ENCODE measurements at regions not wholly inside any gene's neighbourhood (a gene's known extent, or its start where the extent isn't known, plus 50 kb on each side); places are given as distances from the start of the nearest gene placed in this dataset.

DNA sequence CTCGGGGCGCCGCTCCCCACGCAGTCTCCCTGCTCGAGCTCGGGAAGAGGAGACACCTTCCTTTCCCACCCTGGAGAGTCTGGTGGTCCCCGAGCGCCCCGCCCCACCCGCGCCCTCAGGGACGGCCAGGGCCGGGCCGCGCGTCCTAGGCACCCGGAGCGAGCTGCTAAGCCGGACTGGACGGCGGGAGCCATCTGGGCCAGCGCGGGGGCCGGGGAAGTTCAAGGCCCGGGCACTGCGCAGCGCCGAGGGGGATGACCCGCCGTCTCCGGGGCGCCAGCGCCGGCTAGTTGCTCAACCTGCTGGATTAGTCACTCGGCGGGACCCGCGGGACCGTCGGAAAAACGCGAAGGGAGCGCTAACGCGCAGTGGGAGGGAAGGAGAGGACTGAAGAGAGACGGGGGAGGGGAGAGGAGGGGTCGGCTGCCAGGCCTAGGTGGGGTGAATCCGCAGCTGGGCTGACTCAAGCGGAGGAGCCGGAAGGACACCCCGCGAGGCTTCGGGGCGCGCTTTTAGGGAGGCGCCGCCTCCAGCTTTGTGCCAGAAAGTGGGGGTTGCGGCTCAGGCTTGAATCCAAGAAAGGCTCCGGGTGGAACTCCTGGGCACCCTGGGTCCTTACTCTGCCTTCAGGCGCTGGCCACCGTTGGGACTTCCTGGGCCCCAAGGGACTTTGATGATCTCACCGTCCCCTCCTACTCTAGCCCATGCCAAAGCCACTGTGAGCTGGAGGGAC is 75.7 kb upstream of the FOXP4 start:
- TF ChIP-seq, protein P1, sequence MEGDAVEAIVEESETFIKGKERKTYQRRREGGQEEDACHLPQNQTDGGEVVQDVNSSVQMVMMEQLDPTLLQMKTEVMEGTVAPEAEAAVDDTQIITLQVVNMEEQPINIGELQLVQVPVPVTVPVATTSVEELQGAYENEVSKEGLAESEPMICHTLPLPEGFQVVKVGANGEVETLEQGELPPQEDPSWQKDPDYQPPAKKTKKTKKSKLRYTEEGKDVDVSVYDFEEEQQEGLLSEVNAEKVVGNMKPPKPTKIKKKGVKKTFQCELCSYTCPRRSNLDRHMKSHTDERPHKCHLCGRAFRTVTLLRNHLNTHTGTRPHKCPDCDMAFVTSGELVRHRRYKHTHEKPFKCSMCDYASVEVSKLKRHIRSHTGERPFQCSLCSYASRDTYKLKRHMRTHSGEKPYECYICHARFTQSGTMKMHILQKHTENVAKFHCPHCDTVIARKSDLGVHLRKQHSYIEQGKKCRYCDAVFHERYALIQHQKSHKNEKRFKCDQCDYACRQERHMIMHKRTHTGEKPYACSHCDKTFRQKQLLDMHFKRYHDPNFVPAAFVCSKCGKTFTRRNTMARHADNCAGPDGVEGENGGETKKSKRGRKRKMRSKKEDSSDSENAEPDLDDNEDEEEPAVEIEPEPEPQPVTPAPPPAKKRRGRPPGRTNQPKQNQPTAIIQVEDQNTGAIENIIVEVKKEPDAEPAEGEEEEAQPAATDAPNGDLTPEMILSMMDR (IDR thresholded peaks at IDR 0.05): no peak
- H3K4me1 ChIP-seq: peaks cover 0 to 13% of the 10 kb centered on the region in 2 donors
- peak overlapping the region in 1 of 2 donors; percentile 12 for H3K4me3 ChIP-seq
- H3K36me3 ChIP-seq: no peaks in the 10 kb centered on the region
- DNase-seq (ENCODE audit: low spot score): peak; percentile 86
- H3K27me3 ChIP-seq: peaks cover 0 to 8% of the 10 kb centered on the region in 2 donors
- no peaks in the 10 kb centered on the region for H3K9me3 ChIP-seq
- H3K27ac ChIP-seq: no peak overlapping the region

DNA sequence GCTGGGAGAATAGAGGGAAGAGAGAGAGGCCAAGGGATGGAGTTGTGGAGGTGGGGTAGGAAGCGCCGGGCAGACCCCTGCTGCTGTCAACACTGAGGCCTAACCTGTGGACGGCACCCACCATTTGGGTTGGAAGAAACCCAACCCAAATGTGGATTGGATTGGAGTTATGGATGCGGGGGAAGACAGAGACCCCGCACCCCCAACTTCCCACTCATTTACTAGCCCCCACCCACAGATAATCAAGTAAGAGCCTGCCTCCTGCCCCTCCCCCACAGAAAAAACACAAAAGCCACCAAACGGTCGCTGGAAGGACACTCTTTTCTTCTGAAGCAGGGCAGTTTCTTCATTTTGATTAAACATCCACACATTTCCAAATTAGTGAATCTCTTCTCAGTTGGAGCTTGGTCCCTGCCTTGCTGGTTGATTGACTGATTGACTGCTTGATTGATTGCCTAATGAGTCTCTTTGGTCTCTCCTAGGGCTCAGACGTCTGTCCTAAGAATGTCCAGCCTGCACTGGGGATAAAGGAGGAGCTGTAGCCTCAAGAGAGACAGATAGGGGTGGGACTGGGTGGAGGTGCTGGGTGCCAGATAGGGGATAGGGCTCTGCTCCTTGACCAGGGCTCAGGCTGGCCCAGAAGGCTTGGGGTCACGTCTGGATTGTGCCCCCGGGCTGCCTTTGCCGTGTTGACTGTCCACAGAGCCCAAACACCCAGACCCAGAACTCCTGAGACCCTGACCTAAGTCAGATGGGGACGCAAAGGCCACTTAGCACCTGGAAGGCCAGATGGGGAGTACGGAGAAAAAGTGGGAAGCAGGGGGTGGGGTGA is 74.9 kb upstream of the FOXP4 start:
- TF ChIP-seq, protein P1 (IDR thresholded peaks at IDR 0.05): no peak
- H3K9me3 ChIP-seq: no peaks in the 10 kb centered on the region
- peaks cover 0 to 13% of the 10 kb centered on the region in 2 donors for H3K4me1 ChIP-seq
- H3K27ac ChIP-seq: no peak overlapping the region
- H3K27me3 ChIP-seq: peaks cover 0 to 8% of the 10 kb centered on the region in 2 donors
- DNase-seq (ENCODE audit: low spot score): no peak
- no peak overlapping the region for H3K4me3 ChIP-seq
- H3K36me3 ChIP-seq: no peaks in the 10 kb centered on the region

DNA sequence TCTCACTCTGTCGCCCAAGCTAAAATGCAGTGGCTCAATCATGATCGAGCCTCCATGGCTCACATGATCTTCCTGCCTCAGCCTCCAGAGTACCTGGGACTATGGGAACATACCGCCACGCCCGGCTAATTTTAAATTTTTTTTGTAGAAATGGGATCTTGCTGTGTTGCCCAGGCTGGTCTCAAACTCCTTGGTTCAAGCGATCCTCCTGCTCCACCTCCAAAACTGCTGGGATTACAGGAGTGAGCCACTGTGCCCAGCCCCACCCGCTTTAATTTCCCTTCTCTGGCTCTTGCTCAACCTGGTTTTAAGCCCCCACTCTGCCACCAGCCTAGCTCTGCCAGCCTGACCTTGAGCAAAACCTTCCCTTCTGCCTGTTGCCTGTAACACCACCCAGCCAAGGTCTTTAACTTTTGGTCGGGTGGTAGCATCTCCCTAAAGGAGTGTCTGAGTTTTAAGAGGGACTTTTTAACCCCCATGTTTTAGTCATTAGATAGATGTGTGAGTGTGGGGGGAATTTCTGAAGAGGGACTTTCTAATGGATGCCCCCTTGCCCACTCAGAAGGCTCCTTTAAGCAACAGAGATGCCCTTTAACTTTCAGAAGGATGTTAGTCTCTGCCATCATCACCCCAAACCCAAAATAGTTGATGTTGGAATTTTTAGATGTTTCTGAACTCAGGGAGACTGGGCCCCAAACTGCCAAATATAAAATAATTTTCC is 71.8 kb upstream of the FOXP4 start:
- Histone ChIP-seq H3K4me1 (peaks cover 0 to 13% of the 10 kb centered on the region in 2 donors), H3K36me3 (no peaks in the 10 kb centered on the region), H3K9me3 (no peaks in the 10 kb centered on the region), H3K27me3 (peaks cover 0 to 8% of the 10 kb centered on the region in 2 donors), H3K4me3 (no peak overlapping the region), H3K27ac (no peak overlapping the region)
- no peak for DNase-seq (ENCODE audit: low spot score)
- TF ChIP-seq, protein P1 (IDR thresholded peaks at IDR 0.05): no peak

DNA sequence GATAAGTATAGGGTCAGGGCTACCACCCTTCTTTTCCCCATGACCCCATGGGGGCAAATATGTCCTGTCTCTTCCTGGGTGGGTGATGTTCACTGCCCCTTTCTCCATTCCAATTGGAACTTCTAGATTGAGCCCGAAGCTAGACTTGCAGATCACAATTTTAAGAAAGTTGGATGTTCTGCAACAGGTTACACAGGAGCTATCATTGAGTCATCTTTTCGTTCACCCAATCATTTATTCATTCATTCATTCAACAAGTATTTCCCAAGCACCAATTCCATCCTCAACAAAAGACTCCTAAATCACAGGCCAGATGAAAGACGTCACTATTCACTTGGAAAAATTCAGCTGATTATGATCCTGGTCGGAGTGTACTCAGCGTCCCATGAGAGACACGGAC is 71.0 kb upstream of the FOXP4 start:
- TF ChIP-seq, protein P1 (IDR thresholded peaks at IDR 0.05): no peak
- Histone ChIP-seq H3K27me3 (peaks cover 0 to 6% of the 10 kb centered on the region in 2 donors), H3K27ac (no peak overlapping the region), H3K4me3 (no peak overlapping the region), H3K9me3 (no peaks in the 10 kb centered on the region), H3K36me3 (no peaks in the 10 kb centered on the region), H3K4me1 (peaks cover 0 to 10% of the 10 kb centered on the region in 2 donors)
- no peak for DNase-seq (ENCODE audit: low spot score)

DNA sequence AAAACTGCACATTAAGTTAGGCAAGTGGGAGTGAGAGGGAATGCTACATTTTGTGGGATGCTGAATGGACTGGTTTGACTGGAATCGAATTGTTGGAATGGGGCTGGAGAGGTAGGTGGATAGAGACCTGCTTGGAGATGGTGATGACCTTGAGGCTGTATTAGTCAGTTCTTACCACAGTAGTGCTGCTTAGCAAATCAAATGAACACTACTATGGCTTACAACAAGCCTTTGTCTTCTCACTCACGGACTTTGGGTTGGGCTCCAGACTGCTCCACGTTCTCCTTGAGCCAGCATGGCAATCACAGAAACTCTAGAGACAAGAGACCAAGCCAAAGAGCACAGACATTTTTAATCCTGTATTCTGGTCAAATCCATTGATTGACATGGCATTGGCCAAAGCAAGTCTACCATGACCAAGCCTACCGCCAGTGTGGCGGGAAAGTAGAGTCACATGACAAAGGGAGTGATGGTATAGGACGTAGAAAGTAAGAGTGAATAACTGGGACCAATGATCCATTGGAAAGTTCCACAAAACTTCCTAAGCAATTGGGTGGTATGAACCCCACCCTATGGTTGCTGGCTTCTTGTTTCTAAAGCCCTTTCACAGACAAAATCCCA is 70.3 kb upstream of the FOXP4 start:
- no peaks in the 10 kb centered on the region for H3K27me3 ChIP-seq
- TF ChIP-seq, protein P1 (IDR thresholded peaks at IDR 0.05): no peak
- H3K36me3 ChIP-seq: no peaks in the 10 kb centered on the region

More for the DNA sequence above, 70.3 kb upstream of the FOXP4 start:
- no peak for DNase-seq (ENCODE audit: low spot score)
- Histone ChIP-seq H3K27ac (no peak overlapping the region), H3K4me1 (peaks cover 0 to 3% of the 10 kb centered on the region in 2 donors), H3K9me3 (no peaks in the 10 kb centered on the region), H3K4me3 (no peak overlapping the region)

All from right atrium auricular region (tissue), 2 donors.